GM21576 (cell line): ENCODE measurements at regions not wholly inside any gene's neighbourhood (a gene's known extent, or its start where the extent isn't known, plus 50 kb on each side); places are given as distances from the start of the nearest gene placed in this dataset.

ENCODE experiments used
- ATAC-seq: cut with Tn5 transposase; IDR thresholded peaks from one replicate; pipeline ENCODE4 v1.9.1; 2021; ENCODE audit warnings: mild to moderate bottlenecking, moderate library complexity; ENCODE audit not compliant: unreplicated experiment

GRCh38 chr10:6339891-6340290, 137.2 kb downstream of the PFKFB3 start:
- ATAC-seq: no peak

GRCh38 chr10:6342096-6342685, 139.5 kb downstream of the PFKFB3 start:
- no peak for ATAC-seq

GRCh38 chr10:6343305-6344010, 140.7 kb downstream of the PFKFB3 start:
- ATAC-seq: no peak

GRCh38 chr10:6345404-6345803, 142.7 kb downstream of the PFKFB3 start:
- ATAC-seq: no peak

- no peak for ATAC-seq
Observed at GRCh38 chr10:6346631-6347030, 143.9 kb downstream of the PFKFB3 start.

- no peak for ATAC-seq
Observed at GRCh38 chr10:6347391-6347951, 144.7 kb downstream of the PFKFB3 start.

GRCh38 chr10:6348096-6348874, 145.6 kb downstream of the PFKFB3 start:
- peak; percentile 96 for ATAC-seq

GRCh38 chr10:6349846-6350535, 147.3 kb downstream of the PFKFB3 start:
- no peak for ATAC-seq

- no peak for ATAC-seq
Observed at GRCh38 chr10:6350609-6351008, 147.9 kb downstream of the PFKFB3 start.

GRCh38 chr10:6351495-6351894, 148.8 kb downstream of the PFKFB3 start:
- ATAC-seq: no peak

- no peak for ATAC-seq
Observed at GRCh38 chr10:6353526-6353925, 150.8 kb downstream of the PFKFB3 start.

- no peak for ATAC-seq
Observed at GRCh38 chr10:6354168-6354772, 151.5 kb downstream of the PFKFB3 start.

GRCh38 chr10:6356280-6356793, 153.6 kb downstream of the PFKFB3 start:
- ATAC-seq: no peak

- no peak for ATAC-seq
Observed at GRCh38 chr10:6361869-6362268, 159.1 kb downstream of the PFKFB3 start.

GRCh38 chr10:6362879-6363278, 160.1 kb downstream of the PFKFB3 start:
- no peak for ATAC-seq

- no peak for ATAC-seq
Observed at GRCh38 chr10:6363511-6363910, 160.8 kb downstream of the PFKFB3 start.

- no peak for ATAC-seq
Observed at GRCh38 chr10:6364283-6364682, 161.6 kb downstream of the PFKFB3 start.

GRCh38 chr10:6364893-6365292, 162.2 kb downstream of the PFKFB3 start:
- no peak for ATAC-seq

GRCh38 chr10:6365384-6365783, 162.7 kb downstream of the PFKFB3 start:
- no peak for ATAC-seq
